ENCODE measurements at regions not wholly inside any gene's neighbourhood (a gene's known extent, or its start where the extent isn't known, plus 50 kb on each side); places are given as distances from the start of the nearest gene placed in this dataset.
"Not testable (repeated sequence)": the region's sequence is repeated elsewhere in the genome, so short reads cannot be mapped to it uniquely, and the experiment has no call there.

DNA sequence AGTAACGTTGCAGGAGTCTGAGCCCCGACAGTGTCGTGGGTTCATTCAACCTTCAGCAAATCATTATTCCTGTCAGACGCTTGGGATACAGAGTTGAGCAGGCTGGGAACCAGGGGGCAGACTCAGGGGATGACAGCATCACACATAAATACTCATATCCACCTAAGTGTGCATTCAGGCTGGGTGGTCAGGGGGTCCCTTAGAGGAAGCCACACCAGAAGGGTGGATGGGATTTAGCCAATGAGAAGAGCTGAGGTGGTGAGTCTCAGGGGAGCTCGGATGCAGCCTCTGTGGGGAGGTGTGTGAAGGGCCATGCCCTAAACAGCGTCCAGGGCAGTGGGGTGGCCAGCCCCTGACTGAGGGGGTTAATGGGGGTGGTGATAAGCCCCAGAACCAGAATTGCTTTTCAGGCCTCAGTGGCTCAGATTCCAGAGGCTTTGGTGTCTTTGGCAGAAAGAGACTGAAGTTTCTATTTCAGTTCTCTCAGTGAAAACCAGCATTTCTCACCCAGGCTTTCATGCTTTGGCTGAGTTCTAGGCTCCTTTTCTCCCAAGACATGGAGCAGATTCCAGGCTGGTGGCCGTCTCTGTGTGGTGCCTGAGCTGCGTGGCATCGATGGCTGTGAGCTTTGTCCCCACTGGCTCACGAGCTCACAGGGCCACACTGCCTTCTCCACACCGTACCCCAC is 83.9 kb upstream of the CLDN5 start:
- H3K9me3 Mint-ChIP-seq = no peaks in the 10 kb centered on the region
- peak overlapping the region; percentile 75 for H3K27ac Mint-ChIP-seq
- H3K36me3 Mint-ChIP-seq (ENCODE audit: low read depth) = no peaks in the 10 kb centered on the region
- no peak overlapping the region for H3K4me3 Mint-ChIP-seq
- no peaks in the 10 kb centered on the region for H3K27me3 Mint-ChIP-seq (ENCODE audit: low read depth)
- peaks cover 48% of the 10 kb centered on the region for H3K4me1 Mint-ChIP-seq (ENCODE audit: low read depth)

DNA sequence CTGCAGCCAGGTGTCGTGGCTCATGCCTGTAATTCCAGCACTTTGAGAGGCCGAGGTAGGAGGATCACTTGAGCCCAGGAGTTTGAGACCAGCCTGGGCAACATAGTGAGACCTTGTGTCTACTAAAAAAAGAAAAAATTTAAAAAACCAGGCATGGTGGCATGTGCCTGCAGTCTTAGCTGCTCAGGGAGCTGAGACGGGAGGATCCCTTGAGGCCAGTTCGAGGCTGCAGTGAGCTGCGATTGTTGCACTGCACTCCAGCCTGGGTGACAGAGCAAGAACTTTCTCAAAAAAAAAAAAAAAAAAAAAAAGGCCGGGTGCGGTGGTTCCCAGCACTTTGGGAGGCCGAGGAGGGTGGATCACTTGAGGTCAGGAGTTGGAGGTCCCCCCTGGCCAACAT is 85.5 kb upstream of the CLDN5 start:
- not testable (repeated sequence) for H3K36me3 Mint-ChIP-seq (ENCODE audit: low read depth); H3K4me3 Mint-ChIP-seq; H3K27me3 Mint-ChIP-seq (ENCODE audit: low read depth); H3K27ac Mint-ChIP-seq; H3K9me3 Mint-ChIP-seq
- peaks cover 44% of the 10 kb centered on the region for H3K4me1 Mint-ChIP-seq (ENCODE audit: low read depth)

DNA sequence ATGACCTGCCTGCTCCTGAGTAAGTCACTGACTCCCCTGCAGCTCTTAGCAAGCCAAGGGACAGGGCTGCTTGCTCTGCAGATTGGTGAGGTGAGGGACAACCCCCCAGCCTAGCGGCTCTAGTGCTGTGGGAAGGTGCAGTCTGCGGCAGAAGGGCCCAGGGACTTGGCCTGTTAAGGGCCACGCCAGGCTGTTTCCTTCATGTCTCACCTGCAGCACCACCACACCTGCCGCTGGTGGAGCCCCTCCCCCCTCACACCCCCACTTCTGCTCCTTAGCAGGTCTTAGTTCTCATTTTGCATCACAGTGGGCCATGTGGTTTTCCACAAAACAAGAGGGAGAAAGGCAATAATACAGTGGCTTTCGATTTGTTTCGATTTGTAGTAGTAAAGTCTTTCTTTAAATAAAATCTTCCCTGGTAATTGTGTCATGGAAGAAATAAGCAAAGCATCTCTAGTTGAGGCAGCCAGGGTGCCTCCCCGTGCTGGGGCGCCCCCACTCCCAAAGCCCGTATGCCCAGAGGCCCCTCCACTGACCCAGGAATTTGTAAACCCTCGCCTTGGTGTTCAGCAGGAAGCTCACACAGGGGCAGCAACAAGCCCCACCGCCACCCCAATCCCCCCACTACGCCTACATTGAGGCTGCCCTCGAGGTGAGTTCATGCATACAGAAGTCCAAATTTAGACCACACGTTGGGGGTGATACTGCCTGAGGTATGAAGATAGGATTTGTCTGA is 86.5 kb upstream of the CLDN5 start:
- H3K27me3 Mint-ChIP-seq (ENCODE audit: low read depth) = no peaks in the 10 kb centered on the region
- H3K27ac Mint-ChIP-seq = no peak overlapping the region
- H3K4me1 Mint-ChIP-seq (ENCODE audit: low read depth) = peaks cover 42% of the 10 kb centered on the region
- no peaks in the 10 kb centered on the region for H3K36me3 Mint-ChIP-seq (ENCODE audit: low read depth)
- H3K9me3 Mint-ChIP-seq = no peaks in the 10 kb centered on the region
- H3K4me3 Mint-ChIP-seq = no peak overlapping the region

- no peak overlapping the region for H3K4me3 Mint-ChIP-seq
- peaks cover 39% of the 10 kb centered on the region for H3K4me1 Mint-ChIP-seq (ENCODE audit: low read depth)
- H3K36me3 Mint-ChIP-seq (ENCODE audit: low read depth) = no peaks in the 10 kb centered on the region
- no peaks in the 10 kb centered on the region for H3K9me3 Mint-ChIP-seq
- no peaks in the 10 kb centered on the region for H3K27me3 Mint-ChIP-seq (ENCODE audit: low read depth)
- H3K27ac Mint-ChIP-seq = no peak overlapping the region
Observed at GRCh38 chr22:19611590-19611989, 87.4 kb upstream of the CLDN5 start.

- H3K36me3 Mint-ChIP-seq (ENCODE audit: low read depth) = no peaks in the 10 kb centered on the region
- H3K4me3 Mint-ChIP-seq = no peak overlapping the region
- peaks cover 28% of the 10 kb centered on the region for H3K4me1 Mint-ChIP-seq (ENCODE audit: low read depth)
- H3K27me3 Mint-ChIP-seq (ENCODE audit: low read depth) = no peaks in the 10 kb centered on the region
- H3K27ac Mint-ChIP-seq = no peak overlapping the region
- H3K9me3 Mint-ChIP-seq = no peaks in the 10 kb centered on the region
Observed at GRCh38 chr22:19612866-19613572, 88.8 kb upstream of the CLDN5 start.

- H3K27ac Mint-ChIP-seq = no peak overlapping the region
- H3K27me3 Mint-ChIP-seq (ENCODE audit: low read depth) = no peaks in the 10 kb centered on the region
- no peaks in the 10 kb centered on the region for H3K9me3 Mint-ChIP-seq
- H3K36me3 Mint-ChIP-seq (ENCODE audit: low read depth) = no peaks in the 10 kb centered on the region
- H3K4me3 Mint-ChIP-seq = no peak overlapping the region
- peaks cover 25% of the 10 kb centered on the region for H3K4me1 Mint-ChIP-seq (ENCODE audit: low read depth)
Observed at GRCh38 chr22:19614536-19614863, 90.3 kb upstream of the CLDN5 start.

DNA sequence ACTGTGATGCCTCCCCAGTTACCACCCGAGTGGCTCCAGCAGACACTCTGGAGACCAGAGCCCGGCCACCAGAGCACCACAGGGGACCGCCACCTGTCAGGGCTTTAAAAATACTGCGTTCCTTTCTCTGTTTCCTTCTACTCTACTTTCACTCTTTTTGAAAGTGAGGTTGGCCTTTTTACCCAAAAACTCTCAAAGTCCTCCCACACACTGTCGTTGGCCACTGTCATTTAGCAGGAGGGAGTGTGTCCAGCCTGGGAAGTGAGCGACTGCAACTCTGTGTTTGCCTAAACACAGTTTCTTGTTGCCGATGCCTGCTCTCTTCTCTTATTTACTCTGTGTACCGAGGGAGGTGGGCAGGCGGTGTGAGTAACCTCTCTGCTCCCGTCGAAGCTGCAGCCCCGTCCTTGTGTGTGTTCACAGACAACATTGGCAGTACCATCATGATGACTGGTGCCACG is 90.8 kb upstream of the CLDN5 start:
- no peak overlapping the region for H3K27ac Mint-ChIP-seq
- no peaks in the 10 kb centered on the region for H3K36me3 Mint-ChIP-seq (ENCODE audit: low read depth)
- no peaks in the 10 kb centered on the region for H3K9me3 Mint-ChIP-seq
- no peaks in the 10 kb centered on the region for H3K27me3 Mint-ChIP-seq (ENCODE audit: low read depth)
- H3K4me3 Mint-ChIP-seq = no peak overlapping the region
- peaks cover 29% of the 10 kb centered on the region for H3K4me1 Mint-ChIP-seq (ENCODE audit: low read depth)

DNA sequence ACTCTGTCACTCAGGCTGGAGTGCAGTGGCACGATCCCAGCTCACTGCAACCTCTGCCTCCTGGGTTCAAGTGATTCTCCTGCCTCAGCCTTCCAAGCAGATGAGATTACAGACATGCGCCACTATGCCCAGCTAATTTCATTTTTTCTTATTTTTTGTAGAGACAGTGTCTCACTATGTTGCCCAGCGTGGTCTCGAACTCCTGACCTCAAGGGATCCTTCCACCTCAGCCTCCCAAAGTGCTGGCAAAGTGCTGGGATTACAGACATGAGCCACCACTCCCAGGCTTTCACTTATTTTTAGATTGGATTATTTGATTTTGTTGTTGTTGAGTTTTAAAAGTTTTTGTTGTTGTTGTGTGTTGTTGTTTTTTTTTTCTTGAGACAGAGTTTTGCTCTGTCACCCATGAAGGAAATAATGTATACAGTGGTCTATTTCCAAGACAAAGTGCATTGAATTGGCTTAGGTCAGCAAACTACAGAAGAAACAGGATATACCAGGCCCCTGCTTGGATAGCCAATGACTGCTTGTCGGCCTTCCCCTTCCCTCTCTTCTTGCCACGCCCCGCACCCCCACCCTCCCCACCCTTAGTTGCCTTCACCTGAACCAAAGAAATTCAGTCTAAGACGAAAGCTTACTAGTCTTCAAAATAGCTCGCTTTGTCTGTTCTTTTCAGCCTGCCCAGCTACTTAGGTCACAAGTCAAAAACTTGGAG is 91.8 kb upstream of the CLDN5 start:
- Mint-ChIP-seq H3K27ac (no peak overlapping the region), H3K27me3 (ENCODE audit: low read depth) (no peaks in the 10 kb centered on the region), H3K36me3 (ENCODE audit: low read depth) (no peaks in the 10 kb centered on the region), H3K4me1 (ENCODE audit: low read depth) (peaks cover 19% of the 10 kb centered on the region), H3K9me3 (no peaks in the 10 kb centered on the region), H3K4me3 (no peak overlapping the region)

- Mint-ChIP-seq H3K9me3 (no peaks in the 10 kb centered on the region), H3K36me3 (ENCODE audit: low read depth) (no peaks in the 10 kb centered on the region), H3K27me3 (ENCODE audit: low read depth) (no peaks in the 10 kb centered on the region), H3K4me3 (peak overlapping the region; percentile 29), H3K4me1 (ENCODE audit: low read depth) (peaks cover 17% of the 10 kb centered on the region), H3K27ac (peak overlapping the region; percentile 37)
Observed at GRCh38 chr22:19619144-19620009, 94.9 kb upstream of the SEPTIN5 start.

GRCh38 chr22:19620742-19621371 is 93.4 kb upstream of the SEPTIN5 start:
- Mint-ChIP-seq H3K4me3 (no peak overlapping the region), H3K4me1 (ENCODE audit: low read depth) (peaks cover 17% of the 10 kb centered on the region), H3K36me3 (ENCODE audit: low read depth) (no peaks in the 10 kb centered on the region), H3K9me3 (no peaks in the 10 kb centered on the region), H3K27me3 (ENCODE audit: low read depth) (no peaks in the 10 kb centered on the region), H3K27ac (no peak overlapping the region)

GRCh38 chr22:19621373-19622060 is 92.8 kb upstream of the SEPTIN5 start:
- H3K4me1 Mint-ChIP-seq (ENCODE audit: low read depth) = peaks cover 17% of the 10 kb centered on the region
- no peaks in the 10 kb centered on the region for H3K9me3 Mint-ChIP-seq
- H3K4me3 Mint-ChIP-seq = no peak overlapping the region
- no peaks in the 10 kb centered on the region for H3K27me3 Mint-ChIP-seq (ENCODE audit: low read depth)
- no peak overlapping the region for H3K27ac Mint-ChIP-seq
- H3K36me3 Mint-ChIP-seq (ENCODE audit: low read depth) = no peaks in the 10 kb centered on the region

DNA sequence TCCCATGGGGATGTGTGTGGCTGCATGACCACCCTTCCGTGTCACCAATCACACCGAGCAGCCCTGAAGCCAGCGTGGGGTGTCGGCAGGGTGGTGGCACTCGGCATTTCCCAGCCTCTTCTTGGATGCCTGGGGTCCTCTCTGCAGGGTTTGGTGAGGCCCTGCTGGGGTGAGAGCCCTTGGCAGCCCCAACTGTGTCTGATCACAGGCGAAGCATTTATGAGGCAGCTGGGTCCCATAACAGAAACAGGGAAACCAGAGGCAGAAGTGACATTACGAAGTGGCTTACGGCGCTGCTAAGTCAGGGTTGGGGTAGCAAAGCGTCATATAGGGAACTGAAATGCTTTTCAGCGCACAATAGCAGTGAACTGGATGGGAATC is 92.3 kb upstream of the SEPTIN5 start:
- no peak overlapping the region for H3K27ac Mint-ChIP-seq

GRCh38 chr22:19625331-19626041 is 88.8 kb upstream of the SEPTIN5 start:
- Mint-ChIP-seq H3K9me3 (no peaks in the 10 kb centered on the region), H3K4me1 (ENCODE audit: low read depth) (peaks cover 5% of the 10 kb centered on the region), H3K4me3 (no peak overlapping the region), H3K36me3 (ENCODE audit: low read depth) (no peaks in the 10 kb centered on the region), H3K27me3 (ENCODE audit: low read depth) (no peaks in the 10 kb centered on the region), H3K27ac (no peak overlapping the region)

More for the DNA sequence above, 92.3 kb upstream of the SEPTIN5 start:
- H3K4me3 Mint-ChIP-seq = no peak overlapping the region
- H3K4me1 Mint-ChIP-seq (ENCODE audit: low read depth) = peaks cover 17% of the 10 kb centered on the region
- H3K36me3 Mint-ChIP-seq (ENCODE audit: low read depth) = no peaks in the 10 kb centered on the region
- H3K27me3 Mint-ChIP-seq (ENCODE audit: low read depth) = no peaks in the 10 kb centered on the region
- H3K9me3 Mint-ChIP-seq = no peaks in the 10 kb centered on the region
